ENCODE measurements at regions not wholly inside any gene's neighbourhood (a gene's known extent, or its start where the extent isn't known, plus 50 kb on each side); places are given as distances from the start of the nearest gene placed in this dataset.

GRCh38 chr5:174312641-174313040, 267.1 kb downstream of the NSG2 start:
- Mint-ChIP-seq H3K4me3 (peak overlapping the region; percentile 34), H3K4me1 (peaks cover 18% of the 10 kb centered on the region), H3K9me3 (no peaks in the 10 kb centered on the region), H3K27me3 (ENCODE audit: insufficient read depth, low read depth) (peaks cover 17% of the 10 kb centered on the region), H3K27ac (peak overlapping the region; percentile 20), H3K36me3 (no peaks in the 10 kb centered on the region)
- Histone ChIP-seq H3F3A (ENCODE audit: low read depth) (no peaks in the 10 kb centered on the region), H2AFZ (replicated peaks) (no peak overlapping the region), H3K4me3 (no peak overlapping the region), H3K4me1 (peaks cover 5% of the 10 kb centered on the region), H4K20me1 (ENCODE audit: low read depth) (no peaks in the 10 kb centered on the region), H3K27ac (no peak overlapping the region), H3K27me3 (peaks cover 13% of the 10 kb centered on the region), H3K9me3 (ENCODE audit: low read depth) (no peaks in the 10 kb centered on the region), H3K36me3 (no peaks in the 10 kb centered on the region), H3K4me2 (no peak overlapping the region), H3K79me2 (ENCODE audit: low read depth) (no peaks in the 10 kb centered on the region), H3K9ac (no peak overlapping the region)
- DNase-seq (ENCODE audit: low spot score) = no peak
- TF ChIP-seq EZH2 (IDR thresholded peaks at IDR 0.05) (no peak), EZH2phosphoT487 (IDR thresholded peaks at IDR 0.05) (no peak)
- TF ChIP-seq, protein P1, sequence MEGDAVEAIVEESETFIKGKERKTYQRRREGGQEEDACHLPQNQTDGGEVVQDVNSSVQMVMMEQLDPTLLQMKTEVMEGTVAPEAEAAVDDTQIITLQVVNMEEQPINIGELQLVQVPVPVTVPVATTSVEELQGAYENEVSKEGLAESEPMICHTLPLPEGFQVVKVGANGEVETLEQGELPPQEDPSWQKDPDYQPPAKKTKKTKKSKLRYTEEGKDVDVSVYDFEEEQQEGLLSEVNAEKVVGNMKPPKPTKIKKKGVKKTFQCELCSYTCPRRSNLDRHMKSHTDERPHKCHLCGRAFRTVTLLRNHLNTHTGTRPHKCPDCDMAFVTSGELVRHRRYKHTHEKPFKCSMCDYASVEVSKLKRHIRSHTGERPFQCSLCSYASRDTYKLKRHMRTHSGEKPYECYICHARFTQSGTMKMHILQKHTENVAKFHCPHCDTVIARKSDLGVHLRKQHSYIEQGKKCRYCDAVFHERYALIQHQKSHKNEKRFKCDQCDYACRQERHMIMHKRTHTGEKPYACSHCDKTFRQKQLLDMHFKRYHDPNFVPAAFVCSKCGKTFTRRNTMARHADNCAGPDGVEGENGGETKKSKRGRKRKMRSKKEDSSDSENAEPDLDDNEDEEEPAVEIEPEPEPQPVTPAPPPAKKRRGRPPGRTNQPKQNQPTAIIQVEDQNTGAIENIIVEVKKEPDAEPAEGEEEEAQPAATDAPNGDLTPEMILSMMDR (IDR thresholded peaks at IDR 0.05) = no peak

DNA sequence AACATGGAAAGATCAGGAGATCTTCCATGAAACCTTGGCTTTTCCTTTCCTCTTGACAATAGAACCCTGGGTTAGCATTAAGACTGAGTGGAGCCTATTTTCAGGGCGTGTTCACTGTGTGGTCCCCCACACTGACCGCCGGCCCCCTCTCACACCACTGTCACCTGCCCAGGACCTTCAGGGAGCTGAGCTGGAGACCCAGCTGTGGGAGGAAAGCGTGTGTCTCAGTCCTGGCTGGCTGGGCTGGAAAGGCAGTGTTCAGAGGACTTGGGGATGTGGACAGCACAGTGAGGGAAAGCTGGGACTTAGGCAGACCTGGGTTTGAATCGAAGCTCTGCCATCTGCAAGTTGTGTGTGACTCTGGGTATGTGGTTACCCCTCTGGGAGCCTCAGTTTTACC, 268.1 kb downstream of the NSG2 start:
- no peaks in the 10 kb centered on the region for H3K79me2 ChIP-seq (ENCODE audit: low read depth)
- no peaks in the 10 kb centered on the region for H4K20me1 ChIP-seq (ENCODE audit: low read depth)
- no peak overlapping the region for H2AFZ ChIP-seq (replicated peaks)
- TF ChIP-seq EZH2 (IDR thresholded peaks at IDR 0.05) (no peak), EZH2phosphoT487 (IDR thresholded peaks at IDR 0.05) (no peak)
- TF ChIP-seq, protein P1 (IDR thresholded peaks at IDR 0.05) = no peak
- Mint-ChIP-seq H3K4me3 (no peak overlapping the region), H3K9me3 (no peaks in the 10 kb centered on the region), H3K27me3 (ENCODE audit: insufficient read depth, low read depth) (peaks cover 17% of the 10 kb centered on the region), H3K36me3 (no peaks in the 10 kb centered on the region), H3K4me1 (peaks cover 18% of the 10 kb centered on the region), H3K27ac (no peak overlapping the region)
- H3K4me2 ChIP-seq = no peak overlapping the region
- no peaks in the 10 kb centered on the region for H3F3A ChIP-seq (ENCODE audit: low read depth)
- H3K4me1 ChIP-seq = peaks cover 5% of the 10 kb centered on the region
- DNase-seq (ENCODE audit: low spot score) = no peak
- no peaks in the 10 kb centered on the region for H3K36me3 ChIP-seq
- H3K9me3 ChIP-seq (ENCODE audit: low read depth) = no peaks in the 10 kb centered on the region
- no peak overlapping the region for H3K27ac ChIP-seq
- no peak overlapping the region for H3K9ac ChIP-seq
- no peak overlapping the region for H3K4me3 ChIP-seq
- H3K27me3 ChIP-seq = peaks cover 22% of the 10 kb centered on the region

DNA sequence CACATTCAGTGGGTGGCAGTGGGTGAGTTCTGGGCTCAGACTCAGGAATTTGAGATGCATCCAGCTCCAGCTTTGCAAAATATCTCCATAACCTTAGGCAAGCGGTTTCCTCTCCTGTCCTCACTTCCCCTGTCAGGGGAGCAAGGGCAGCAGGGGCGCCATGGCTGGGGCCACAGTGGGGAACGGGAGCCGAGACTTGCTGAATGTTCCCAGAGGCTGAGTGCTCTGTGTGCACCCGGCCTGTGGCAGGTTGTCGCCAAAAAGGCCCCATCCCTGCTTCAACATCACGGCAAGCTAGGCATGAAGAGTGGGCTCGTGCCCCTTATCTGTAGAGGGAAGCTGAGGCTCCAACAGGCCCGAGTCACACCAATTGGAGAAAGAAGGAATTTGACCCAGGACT, 268.8 kb downstream of the NSG2 start:
- Mint-ChIP-seq H3K36me3 (no peaks in the 10 kb centered on the region), H3K4me3 (no peak overlapping the region), H3K9me3 (no peaks in the 10 kb centered on the region), H3K27ac (no peak overlapping the region), H3K27me3 (ENCODE audit: insufficient read depth, low read depth) (peaks cover 12% of the 10 kb centered on the region), H3K4me1 (peaks cover 15% of the 10 kb centered on the region)
- no peak for DNase-seq (ENCODE audit: low spot score)
- H3K4me1 ChIP-seq = peaks cover 5% of the 10 kb centered on the region
- no peaks in the 10 kb centered on the region for H3K79me2 ChIP-seq (ENCODE audit: low read depth)
- no peak overlapping the region for H3K4me2 ChIP-seq
- H3K4me3 ChIP-seq = no peak overlapping the region
- no peaks in the 10 kb centered on the region for H3K36me3 ChIP-seq
- no peaks in the 10 kb centered on the region for H3F3A ChIP-seq (ENCODE audit: low read depth)
- no peaks in the 10 kb centered on the region for H3K9me3 ChIP-seq (ENCODE audit: low read depth)
- no peaks in the 10 kb centered on the region for H4K20me1 ChIP-seq (ENCODE audit: low read depth)
- no peak for TF ChIP-seq EZH2phosphoT487 (IDR thresholded peaks at IDR 0.05)
- no peak for TF ChIP-seq EZH2 (IDR thresholded peaks at IDR 0.05)
- TF ChIP-seq, protein P1 (IDR thresholded peaks at IDR 0.05) = no peak
- H3K9ac ChIP-seq = no peak overlapping the region
- H3K27me3 ChIP-seq = peaks cover 29% of the 10 kb centered on the region
- no peak overlapping the region for H2AFZ ChIP-seq (replicated peaks)
- H3K27ac ChIP-seq = no peak overlapping the region

All from neural progenitor cell (in vitro differentiated cells).